CD4-positive, alpha-beta T cell (primary cell): ENCODE measurements at regions not wholly inside any gene's neighbourhood (a gene's known extent, or its start where the extent isn't known, plus 50 kb on each side); places are given as distances from the start of the nearest gene placed in this dataset.
A peak's percentile ranks its signal among the peaks of the same experiment; 100 is the strongest.

Source experiments
- ATAC-seq: fragments of 200-7000 bp; cut with Tn5 transposase; one replicate; pipeline ENCODE4 v1.10.0; 2022; ENCODE audit warnings: mild to moderate bottlenecking; ENCODE audit not compliant: poor library complexity
- CTCF ChIA-PET: fragments of 350-600 bp; sonication (Branson Sonifier 250); formaldehyde crosslinking; loops from one replicate; lab custom pipeline; 2021; ENCODE audit warnings: antibody characterized with exemption, inconsistent platforms; lab: Charles Lee
- POLR2A ChIA-PET: fragments of 350-600 bp; sonication (Branson Sonifier 250); formaldehyde crosslinking; loops from one replicate; lab custom pipeline; 2021; ENCODE audit warnings: antibody characterized with exemption, inconsistent platforms; lab: Charles Lee
- DNase-seq, 14 experiments: peaks; one replicate each; pipeline ENCODE4 v3.0.0-alpha.2; 2013 to 2020; ENCODE audit warnings: mixed read lengths in 2 of 14
- H3K27ac ChIP-seq, 2 donors: one replicate each; pipeline versions ENCODE4 v1.5.1 to v1.7.0; 2013; ENCODE audit warnings: low read length in 2 of 2, low read depth in 1 of 2, mild to moderate bottlenecking in 1 of 2
- H3K27me3 ChIP-seq, 2 experiments: 1 replicate in 1 of 2; 2 replicates in 1 of 2; pipeline versions ENCODE4 v1.6.1 to v1.7.0; 2013; ENCODE audit warnings: low read length in 2 of 2, control low read depth in 1 of 2, mild to moderate bottlenecking in 1 of 2, moderate library complexity in 1 of 2; ENCODE audit not compliant: insufficient read depth in 2 of 2, control insufficient read depth in 1 of 2
- H3K36me3 ChIP-seq: one replicate; pipeline ENCODE4 v1.6.1; 2013; ENCODE audit warnings: low read length, control low read depth; ENCODE audit not compliant: insufficient read depth
- H3K4me1 ChIP-seq: one replicate; pipeline ENCODE4 v1.6.1; 2013; ENCODE audit warnings: low read length, control low read depth; ENCODE audit not compliant: insufficient read depth
- H3K4me3 ChIP-seq: one replicate; pipeline ENCODE4 v1.5.1; 2013; ENCODE audit warnings: mild to moderate bottlenecking, low read length, moderate library complexity
- H3K9me3 ChIP-seq, 2 experiments: 1 replicate in 1 of 2; 2 replicates in 1 of 2; pipeline versions ENCODE4 v1.6.1 to v1.7.0; 2013; ENCODE audit warnings: low read length in 2 of 2, mild to moderate bottlenecking in 2 of 2, control low read depth in 1 of 2, moderate library complexity in 1 of 2; ENCODE audit not compliant: control insufficient read depth in 1 of 2, insufficient read depth in 1 of 2
- H3K27ac Mint-ChIP-seq: one replicate; pipeline ENCODE4 v1.8.0; 2020; ENCODE audit warnings: mixed read lengths
- H3K27me3 Mint-ChIP-seq: one replicate; pipeline ENCODE4 v1.8.0; 2021; ENCODE audit warnings: mixed read lengths
- H3K36me3 Mint-ChIP-seq: one replicate; pipeline ENCODE4 v1.8.0; 2021; ENCODE audit warnings: low read depth, mixed read lengths
- H3K4me1 Mint-ChIP-seq: one replicate; pipeline ENCODE4 v1.8.0; 2021; ENCODE audit warnings: low read depth, mixed read lengths
- H3K4me3 Mint-ChIP-seq: one replicate; pipeline ENCODE4 v1.8.0; 2020; ENCODE audit warnings: mild to moderate bottlenecking, mixed read lengths
- H3K9me3 Mint-ChIP-seq: one replicate; pipeline ENCODE4 v1.8.0; 2020; ENCODE audit warnings: mixed read lengths
- intact Hi-C, 2 experiments: fragments of 100-400 bp; cut with DNase I in 1 of 2; cut with micrococcal nuclease in 1 of 2; formaldehyde crosslinking; loops; one replicate each; pipeline versions ENCODE4 v1.15.1 to v1.9.0; 2023 to 2025; cut with DNase I, micrococcal nuclease
- TF ChIP-seq, protein P1 (sequence below): fragments of 200-600 bp; IDR thresholded peaks from one replicate; pipeline ENCODE4 v1.8.0; 2022; ENCODE audit warnings: antibody characterized with exemption, mild to moderate bottlenecking

DNA sequence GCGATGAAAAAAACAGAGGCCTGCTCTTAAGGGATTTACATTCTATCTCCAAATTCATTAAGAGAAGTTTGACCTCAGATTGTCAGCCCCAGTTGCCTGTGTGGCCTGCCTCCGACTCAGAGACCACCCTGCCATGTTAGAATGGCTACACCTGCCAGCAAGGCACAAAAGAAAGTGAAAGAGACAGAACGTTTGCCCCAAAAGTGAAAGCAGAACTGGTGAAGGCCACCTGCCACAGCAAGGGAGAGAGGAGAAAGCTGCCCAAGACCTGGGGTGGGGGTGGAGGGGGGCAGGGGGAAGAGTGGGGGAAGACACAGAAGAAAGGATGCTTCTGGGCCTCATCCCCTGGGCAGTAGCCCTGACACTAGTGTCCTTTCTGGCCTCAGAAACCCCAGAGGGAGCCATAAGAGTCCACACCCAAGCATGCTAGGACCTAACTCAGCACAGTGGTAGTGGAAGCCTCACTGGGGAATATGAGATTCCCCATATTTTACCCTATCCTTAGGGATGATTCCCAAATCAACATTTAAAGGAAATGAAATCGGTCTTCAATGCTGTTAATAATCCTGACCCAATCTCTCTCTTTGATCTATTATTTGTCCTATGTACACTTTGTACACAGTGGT lies 389.7 kb downstream of the TXNL1 start:
- ChIA-PET POLR2A (no interaction called here), CTCF (no interaction called here)
- no peaks in the 10 kb centered on the region for H3K27me3 ChIP-seq
- Mint-ChIP-seq H3K4me3 (no peak overlapping the region), H3K27ac (no peak overlapping the region), H3K36me3 (no peaks in the 10 kb centered on the region), H3K4me1 (no peaks in the 10 kb centered on the region), H3K9me3 (no peaks in the 10 kb centered on the region), H3K27me3 (no peaks in the 10 kb centered on the region)
- H3K36me3 ChIP-seq: no peaks in the 10 kb centered on the region
- ATAC-seq (no peak), DNase-seq (peak in 1 of 14 experiments; percentile 11)
- intact Hi-C loops: no loop called here
- TF ChIP-seq, protein P1, sequence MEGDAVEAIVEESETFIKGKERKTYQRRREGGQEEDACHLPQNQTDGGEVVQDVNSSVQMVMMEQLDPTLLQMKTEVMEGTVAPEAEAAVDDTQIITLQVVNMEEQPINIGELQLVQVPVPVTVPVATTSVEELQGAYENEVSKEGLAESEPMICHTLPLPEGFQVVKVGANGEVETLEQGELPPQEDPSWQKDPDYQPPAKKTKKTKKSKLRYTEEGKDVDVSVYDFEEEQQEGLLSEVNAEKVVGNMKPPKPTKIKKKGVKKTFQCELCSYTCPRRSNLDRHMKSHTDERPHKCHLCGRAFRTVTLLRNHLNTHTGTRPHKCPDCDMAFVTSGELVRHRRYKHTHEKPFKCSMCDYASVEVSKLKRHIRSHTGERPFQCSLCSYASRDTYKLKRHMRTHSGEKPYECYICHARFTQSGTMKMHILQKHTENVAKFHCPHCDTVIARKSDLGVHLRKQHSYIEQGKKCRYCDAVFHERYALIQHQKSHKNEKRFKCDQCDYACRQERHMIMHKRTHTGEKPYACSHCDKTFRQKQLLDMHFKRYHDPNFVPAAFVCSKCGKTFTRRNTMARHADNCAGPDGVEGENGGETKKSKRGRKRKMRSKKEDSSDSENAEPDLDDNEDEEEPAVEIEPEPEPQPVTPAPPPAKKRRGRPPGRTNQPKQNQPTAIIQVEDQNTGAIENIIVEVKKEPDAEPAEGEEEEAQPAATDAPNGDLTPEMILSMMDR: no peak
- no peaks in the 10 kb centered on the region for H3K9me3 ChIP-seq
- no peaks in the 10 kb centered on the region for H3K4me1 ChIP-seq
- H3K27ac ChIP-seq: no peak overlapping the region
- no peak overlapping the region for H3K4me3 ChIP-seq

DNA sequence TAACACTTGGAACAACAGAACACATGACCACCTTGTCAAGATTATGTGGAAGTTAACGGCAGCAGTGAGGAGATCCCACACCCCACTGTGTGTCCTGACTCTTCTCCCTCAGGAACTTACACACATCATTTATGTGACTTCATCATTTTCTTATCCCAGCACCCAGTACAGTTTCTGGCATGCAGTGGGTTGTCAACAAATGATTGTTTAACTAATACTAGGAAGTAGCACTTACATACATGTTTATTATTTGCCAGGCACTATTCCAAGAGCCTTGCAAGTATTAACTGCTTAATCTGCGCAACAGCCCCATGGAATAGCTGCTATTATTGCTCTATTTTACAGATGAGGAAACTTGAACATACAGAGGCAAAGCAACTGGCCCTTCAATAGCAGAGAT lies 391.5 kb downstream of the TXNL1 start:
- Histone ChIP-seq H3K4me3 (no peak overlapping the region), H3K4me1 (no peaks in the 10 kb centered on the region), H3K36me3 (no peaks in the 10 kb centered on the region), H3K9me3 (no peaks in the 10 kb centered on the region), H3K27ac (no peak overlapping the region), H3K27me3 (no peaks in the 10 kb centered on the region)
- ChIA-PET POLR2A (no interaction called here), CTCF (no interaction called here)
- H3K27ac Mint-ChIP-seq: no peak overlapping the region
- no peaks in the 10 kb centered on the region for H3K4me1 Mint-ChIP-seq
- no peak overlapping the region for H3K4me3 Mint-ChIP-seq
- no peaks in the 10 kb centered on the region for H3K9me3 Mint-ChIP-seq
- no peaks in the 10 kb centered on the region for H3K27me3 Mint-ChIP-seq
- TF ChIP-seq, protein P1: no peak
- ATAC-seq (no peak), DNase-seq (no peak)
- H3K36me3 Mint-ChIP-seq: no peaks in the 10 kb centered on the region
- intact Hi-C loops: no loop called here

DNA sequence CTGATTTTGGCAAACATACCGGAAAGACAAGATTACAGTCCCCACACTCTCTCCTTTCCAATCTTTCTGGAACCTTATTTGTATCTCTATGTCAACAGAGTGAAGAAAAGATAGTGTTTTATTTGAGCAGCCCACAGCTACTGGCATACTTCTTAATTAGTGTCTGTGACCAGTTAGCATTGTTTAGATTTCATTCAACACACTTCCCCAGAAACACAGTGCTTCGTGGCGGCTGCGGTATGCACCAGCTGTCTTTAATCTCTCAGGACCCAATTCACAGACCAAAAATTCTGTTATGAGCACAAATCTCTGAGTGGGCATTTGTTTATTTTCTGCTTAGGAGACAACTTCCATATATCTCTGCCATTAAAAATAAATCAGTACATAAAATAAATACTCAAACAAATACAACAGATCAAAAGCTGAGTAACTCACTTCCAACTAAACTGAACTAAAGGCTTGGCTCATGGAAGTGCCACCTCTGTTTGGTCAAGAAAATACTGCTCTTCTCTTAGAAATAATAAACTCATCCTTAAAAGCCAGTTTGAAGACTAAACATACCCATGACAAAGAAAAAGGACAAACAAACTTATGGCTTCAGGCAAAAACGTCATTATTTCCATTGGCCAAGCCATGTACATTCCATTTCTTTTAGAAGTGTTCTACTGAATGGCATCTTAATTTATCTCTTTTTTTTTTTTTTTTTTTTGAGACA lies 392.4 kb downstream of the TXNL1 start:
- H3K27ac Mint-ChIP-seq: no peak overlapping the region
- TF ChIP-seq, protein P1: no peak
- no peaks in the 10 kb centered on the region for H3K4me1 Mint-ChIP-seq
- Histone ChIP-seq H3K27me3 (no peaks in the 10 kb centered on the region), H3K9me3 (no peaks in the 10 kb centered on the region), H3K4me1 (no peaks in the 10 kb centered on the region), H3K36me3 (no peaks in the 10 kb centered on the region), H3K4me3 (no peak overlapping the region), H3K27ac (no peak overlapping the region)
- no peaks in the 10 kb centered on the region for H3K27me3 Mint-ChIP-seq
- CTCF ChIA-PET: interaction anchor here (0.7 kb wide), 1 partner anchor 940 kb away, joined by 3 read pairs; no protein-coding TSS in a partner anchor
- H3K36me3 Mint-ChIP-seq: no peaks in the 10 kb centered on the region
- POLR2A ChIA-PET: no interaction called here
- no peak for ATAC-seq
- no peak overlapping the region for H3K4me3 Mint-ChIP-seq
- no peak for DNase-seq
- no peaks in the 10 kb centered on the region for H3K9me3 Mint-ChIP-seq
- intact Hi-C loops: no loop called here
